Keratinocyte (primary cell): ENCODE measurements at regions not wholly inside any gene's neighbourhood (a gene's known extent, or its start where the extent isn't known, plus 50 kb on each side); places are given as distances from the start of the nearest gene placed in this dataset.

Source experiments
- DNase-seq: peaks from one replicate; pipeline ENCODE4 v3.0.0-alpha.2; 2011; ENCODE audit warnings: low read depth, missing footprints, low spot score
- FAIRE-seq: peaks from 2 replicates; lab custom pipeline; 2011; peaks lifted over from hg19 to GRCh38; lab: Jason Lieb, UNC
- H2AFZ ChIP-seq: 2 replicates; pipeline ENCODE4 v1.6.0; 2012; ENCODE audit warnings: low read length, control low read depth, inconsistent platforms; ENCODE audit not compliant: control insufficient read depth
- H3K27ac ChIP-seq: 2 replicates; pipeline ENCODE4 v1.5.1; 2011; ENCODE audit warnings: low read length; ENCODE audit not compliant: control insufficient read depth, insufficient read depth
- H3K27me3 ChIP-seq: 3 replicates; pipeline ENCODE4 v1.6.0; 2011; ENCODE audit warnings: low read length; ENCODE audit not compliant: control insufficient read depth, insufficient read depth; ENCODE audit errors: extremely low read depth
- H3K36me3 ChIP-seq, 2 experiments: 2 replicates in 1 of 2; 3 replicates in 1 of 2; pipeline ENCODE4 v1.5.1; 2011; ENCODE audit warnings: low read length in 2 of 2, mild to moderate bottlenecking in 1 of 2; ENCODE audit not compliant: control insufficient read depth in 2 of 2, insufficient read depth in 2 of 2; ENCODE audit errors: extremely low read depth in 1 of 2
- H3K4me1 ChIP-seq: 3 replicates; pipeline ENCODE4 v1.5.1; 2011; ENCODE audit warnings: low read length; ENCODE audit not compliant: control insufficient read depth, insufficient read depth; ENCODE audit errors: extremely low read depth
- H3K4me2 ChIP-seq: 3 replicates; pipeline ENCODE4 v1.6.0; 2011; ENCODE audit warnings: low read depth, low read length; ENCODE audit not compliant: control insufficient read depth, insufficient read depth; ENCODE audit errors: extremely low read depth
- H3K4me3 ChIP-seq, 3 experiments: fragments of 200-600 bp in 1 of 3; sonication (generic) in 1 of 3; 2 replicates in 2 of 3; 3 replicates in 1 of 3; pipeline ENCODE4 v1.5.1; 2011 to 2016; ENCODE audit warnings: low read length in 3 of 3, mild to moderate bottlenecking in 3 of 3, control low read depth in 2 of 3, inconsistent platforms in 1 of 3, low read depth in 1 of 3, mixed read lengths in 1 of 3, mixed run types in 1 of 3, moderate library complexity in 1 of 3; ENCODE audit not compliant: control insufficient read depth in 2 of 3, insufficient read depth in 2 of 3; ENCODE audit errors: extremely low read depth in 1 of 3
- H3K79me2 ChIP-seq: 2 replicates; pipeline ENCODE4 v1.6.0; 2012; ENCODE audit warnings: low read length; ENCODE audit not compliant: control insufficient read depth, insufficient read depth
- H3K9ac ChIP-seq: 3 replicates; pipeline ENCODE4 v1.6.0; 2011; ENCODE audit warnings: low read length; ENCODE audit not compliant: control insufficient read depth, insufficient read depth; ENCODE audit errors: extremely low read depth
- H3K9me1 ChIP-seq: 3 replicates; pipeline ENCODE4 v1.6.0; 2011; ENCODE audit warnings: low read length; ENCODE audit not compliant: control insufficient read depth, insufficient read depth; ENCODE audit errors: extremely low read depth
- H3K9me3 ChIP-seq: 2 replicates; pipeline ENCODE4 v1.5.1; 2012; ENCODE audit warnings: low read depth, low read length; ENCODE audit not compliant: control insufficient read depth
- H4K20me1 ChIP-seq: 3 replicates; pipeline ENCODE4 v1.6.0; 2011; ENCODE audit warnings: low read length; ENCODE audit not compliant: control insufficient read depth, insufficient read depth; ENCODE audit errors: extremely low read depth
- EZH2 ChIP-seq: IDR thresholded peaks from one replicate; pipeline ENCODE4 v1.6.1; 2012; ENCODE audit warnings: inconsistent platforms, mild to moderate bottlenecking, low read length, moderate library complexity
- dilution Hi-C: fragments of 300-500 bp; cut with MboI; formaldehyde crosslinking; loops from one replicate; pipeline ENCODE4 v1.7.0; 2020; ENCODE audit warnings: low sequenced_read_pairs; ENCODE audit not compliant: extremely low pct_ligation_motif_present
- TF ChIP-seq, protein P1 (sequence below), 3 experiments: IDR thresholded peaks in 1 of 3; conservative IDR thresholded peaks in 1 of 3; optimal IDR thresholded peaks in 1 of 3; 2 replicates in 2 of 3; 3 replicates in 1 of 3; pipeline versions ENCODE3 to v1.5.1; 2011; ENCODE audit warnings: low read length in 3 of 3, mild to moderate bottlenecking in 3 of 3, moderate library complexity in 2 of 3, control low read depth in 1 of 3, inconsistent platforms in 1 of 3; ENCODE audit not compliant: insufficient read depth in 2 of 3; ENCODE audit errors: extremely low read depth in 1 of 3

DNA sequence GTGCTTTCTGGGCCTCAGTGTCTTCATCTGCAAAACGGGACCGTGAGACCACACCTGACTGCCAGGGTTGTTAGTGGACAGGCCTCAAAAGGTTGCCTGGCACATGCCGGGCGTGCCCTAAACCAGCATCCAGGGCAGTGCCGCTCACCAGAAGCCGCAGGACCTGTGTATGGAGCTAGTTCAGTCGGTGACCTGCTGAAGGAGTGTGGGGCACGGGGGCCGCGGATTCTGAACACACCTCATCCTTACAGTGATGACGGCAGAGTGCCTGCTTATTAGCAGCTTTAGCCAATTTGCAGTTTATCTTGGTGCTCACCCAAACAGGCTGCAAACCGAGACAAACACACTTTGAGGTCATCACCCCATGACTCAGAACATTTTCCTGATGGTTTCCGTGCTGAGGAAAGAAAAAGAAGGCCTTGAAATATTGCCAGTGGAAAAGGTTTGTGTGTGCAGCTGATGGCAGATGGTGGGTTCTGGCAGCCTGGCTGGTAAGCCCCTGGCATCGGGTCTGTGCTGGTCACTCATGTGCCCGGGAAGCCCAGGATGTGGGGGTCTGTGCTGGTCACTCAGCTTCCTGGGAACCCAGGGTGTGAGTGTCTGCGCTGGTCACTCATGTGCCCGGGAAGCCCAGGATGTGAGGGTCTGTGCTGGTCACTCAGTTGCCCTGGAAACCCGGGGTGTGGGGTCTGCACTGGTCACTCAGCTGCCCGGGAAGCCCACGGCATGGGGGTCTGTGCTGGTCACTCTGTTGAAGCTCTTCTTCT lies 153.8 kb downstream of the ERMARD start:
- dilution Hi-C loops = no loop called here
- Histone ChIP-seq H3K4me3 (no peak overlapping the region), H3K27me3 (no peaks in the 10 kb centered on the region), H3K9ac (no peak overlapping the region), H3K9me3 (peaks cover 3% of the 10 kb centered on the region), H3K4me2 (no peak overlapping the region), H2AFZ (no peak overlapping the region), H3K36me3 (no peaks in the 10 kb centered on the region), H3K27ac (no peak overlapping the region), H4K20me1 (no peaks in the 10 kb centered on the region), H3K9me1 (no peaks in the 10 kb centered on the region), H3K79me2 (no peaks in the 10 kb centered on the region), H3K4me1 (no peaks in the 10 kb centered on the region)
- FAIRE-seq (no peak), DNase-seq (no peak)
- TF ChIP-seq, protein P1, sequence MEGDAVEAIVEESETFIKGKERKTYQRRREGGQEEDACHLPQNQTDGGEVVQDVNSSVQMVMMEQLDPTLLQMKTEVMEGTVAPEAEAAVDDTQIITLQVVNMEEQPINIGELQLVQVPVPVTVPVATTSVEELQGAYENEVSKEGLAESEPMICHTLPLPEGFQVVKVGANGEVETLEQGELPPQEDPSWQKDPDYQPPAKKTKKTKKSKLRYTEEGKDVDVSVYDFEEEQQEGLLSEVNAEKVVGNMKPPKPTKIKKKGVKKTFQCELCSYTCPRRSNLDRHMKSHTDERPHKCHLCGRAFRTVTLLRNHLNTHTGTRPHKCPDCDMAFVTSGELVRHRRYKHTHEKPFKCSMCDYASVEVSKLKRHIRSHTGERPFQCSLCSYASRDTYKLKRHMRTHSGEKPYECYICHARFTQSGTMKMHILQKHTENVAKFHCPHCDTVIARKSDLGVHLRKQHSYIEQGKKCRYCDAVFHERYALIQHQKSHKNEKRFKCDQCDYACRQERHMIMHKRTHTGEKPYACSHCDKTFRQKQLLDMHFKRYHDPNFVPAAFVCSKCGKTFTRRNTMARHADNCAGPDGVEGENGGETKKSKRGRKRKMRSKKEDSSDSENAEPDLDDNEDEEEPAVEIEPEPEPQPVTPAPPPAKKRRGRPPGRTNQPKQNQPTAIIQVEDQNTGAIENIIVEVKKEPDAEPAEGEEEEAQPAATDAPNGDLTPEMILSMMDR (optimal IDR thresholded peaks at IDR 0.05 in 1 of 3, IDR thresholded peaks at IDR 0.05 in 1 of 3, conservative IDR thresholded peaks at IDR 0.05 in 1 of 3; ENCODE audit: extremely low read depth in 1 of 3, insufficient read depth in 2 of 3, low read length in 3 of 3) = no peak

DNA sequence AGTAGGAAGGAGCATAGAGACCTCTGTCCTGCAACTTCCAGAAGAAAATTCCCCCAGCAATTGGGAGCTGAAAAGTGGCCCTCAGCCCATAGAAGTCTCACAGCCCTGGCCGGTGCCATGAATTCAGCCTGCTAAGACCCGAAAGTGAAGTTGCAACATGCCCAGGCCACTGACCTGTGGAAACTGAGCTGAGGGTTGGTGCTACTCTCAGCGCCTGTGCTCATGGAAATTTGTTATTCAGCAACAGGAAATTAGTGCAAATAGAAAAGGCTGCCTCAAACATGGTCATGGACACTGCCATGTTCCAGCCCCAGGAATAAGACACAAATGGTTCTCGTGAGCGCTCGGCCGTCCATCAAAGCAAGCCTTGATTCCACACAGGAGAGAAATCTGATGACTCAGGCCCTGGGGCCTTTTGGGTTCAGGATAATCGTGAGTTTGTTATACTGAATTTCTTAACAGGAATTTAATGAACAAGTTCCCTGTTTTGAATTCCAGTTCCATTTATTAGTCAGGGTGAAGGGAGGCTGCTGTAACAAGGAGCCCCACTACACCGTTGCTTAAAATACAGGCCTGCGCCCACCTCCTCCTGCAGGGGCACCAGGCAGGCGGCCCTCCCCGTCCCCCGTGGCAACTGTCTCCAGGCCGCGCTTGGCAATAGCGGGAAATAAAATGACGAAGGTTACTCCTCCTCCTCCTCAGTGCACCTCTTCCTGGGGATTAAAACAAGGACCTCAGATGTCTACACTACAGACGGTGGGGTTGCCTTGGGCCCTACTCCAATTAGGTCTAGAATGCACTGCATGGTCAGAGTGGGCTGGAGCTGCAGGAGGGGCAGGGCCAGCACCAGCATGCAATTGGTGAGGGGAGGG lies 152.9 kb downstream of the ERMARD start:
- Histone ChIP-seq H3K36me3 (no peaks in the 10 kb centered on the region), H3K9me1 (no peaks in the 10 kb centered on the region), H3K9me3 (peaks cover 3% of the 10 kb centered on the region), H3K4me3 (no peak overlapping the region), H3K27ac (no peak overlapping the region), H2AFZ (no peak overlapping the region), H3K4me2 (no peak overlapping the region), H3K9ac (no peak overlapping the region), H3K79me2 (no peaks in the 10 kb centered on the region), H4K20me1 (no peaks in the 10 kb centered on the region), H3K27me3 (no peaks in the 10 kb centered on the region), H3K4me1 (no peaks in the 10 kb centered on the region)
- DNase-seq (no peak), FAIRE-seq (no peak)
- dilution Hi-C loops = no loop called here
- TF ChIP-seq, protein P1 (optimal IDR thresholded peaks at IDR 0.05 in 1 of 3, IDR thresholded peaks at IDR 0.05 in 1 of 3, conservative IDR thresholded peaks at IDR 0.05 in 1 of 3; ENCODE audit: extremely low read depth in 1 of 3, insufficient read depth in 2 of 3, low read length in 3 of 3) = no peak
- TF ChIP-seq EZH2 = no peak
